SK-N-MC (cell line): ENCODE measurements at regions not wholly inside any gene's neighbourhood (a gene's known extent, or its start where the extent isn't known, plus 50 kb on each side); places are given as distances from the start of the nearest gene placed in this dataset.

ENCODE experiments used
- DNase-seq: peaks from one replicate; pipeline ENCODE4 v3.0.0-alpha.2; 2011; ENCODE audit warnings: low read depth, low spot score
- H3K27ac ChIP-seq: fragments of 200-600 bp; sonication (generic); 2 replicates; pipeline ENCODE4 v1.5.1; 2016; ENCODE audit warnings: mixed run types
- H3K36me3 ChIP-seq: fragments of 200-600 bp; sonication (generic); 2 replicates; pipeline ENCODE4 v1.6.1; 2017; ENCODE audit warnings: antibody characterized with exemption, low read length, mixed read lengths; ENCODE audit not compliant: insufficient read depth
- H3K4me3 ChIP-seq: fragments of 200-600 bp; sonication (generic); 2 replicates; pipeline ENCODE4 v1.5.1; 2016
- H3K9ac ChIP-seq: fragments of 200-600 bp; sonication (generic); 2 replicates; pipeline ENCODE4 v1.8.0; 2017; ENCODE audit warnings: mixed run types, mixed read lengths; ENCODE audit not compliant: insufficient read length
- H3K9me3 ChIP-seq: fragments of 200-600 bp; sonication (generic); 2 replicates; pipeline ENCODE4 v1.6.1; 2017; ENCODE audit warnings: low read depth, mild to moderate bottlenecking, antibody characterized with exemption, low read length, moderate library complexity, mixed read lengths
- EZH2 ChIP-seq: fragments of 200-600 bp; sonication (generic); IDR thresholded peaks from one replicate; pipeline ENCODE4 v1.6.1; 2017; ENCODE audit warnings: antibody characterized with exemption
- FOXP2 ChIP-seq: optimal IDR thresholded peaks from 2 replicates; pipeline ENCODE3; 2011; ENCODE audit warnings: mild to moderate bottlenecking, moderate library complexity; ENCODE audit not compliant: insufficient read depth; ENCODE audit errors: extremely low read length, control extremely low read depth
- POLR2AphosphoS5 ChIP-seq: IDR thresholded peaks from 2 replicates; pipeline ENCODE4 v1.6.1; 2012; ENCODE audit warnings: mild to moderate bottlenecking, low read depth, low read length, borderline replicate concordance

- TF ChIP-seq POLR2AphosphoS5, result no peak
- no peak for TF ChIP-seq FOXP2
- no peak for TF ChIP-seq EZH2
- no peak overlapping the region for H3K9ac ChIP-seq
- no peak for DNase-seq
Measured at GRCh38 chr20:57837208-57838035, 127.6 kb upstream of the PMEPA1 start.

GRCh38 chr20:57835588-57836455, 126.0 kb upstream of the PMEPA1 start:
- TF ChIP-seq POLR2AphosphoS5, result no peak
- TF ChIP-seq EZH2, result no peak
- no peak for TF ChIP-seq FOXP2
- H3K4me3 ChIP-seq, result no peak overlapping the region

More at GRCh38 chr20:57837208-57838035, 127.6 kb upstream of the PMEPA1 start:
- H3K4me3 ChIP-seq, result no peak overlapping the region
- H3K27ac ChIP-seq, result no peak overlapping the region
- H3K36me3 ChIP-seq, result no peaks in the 10 kb centered on the region
- H3K9me3 ChIP-seq, result no peaks in the 10 kb centered on the region

DNA sequence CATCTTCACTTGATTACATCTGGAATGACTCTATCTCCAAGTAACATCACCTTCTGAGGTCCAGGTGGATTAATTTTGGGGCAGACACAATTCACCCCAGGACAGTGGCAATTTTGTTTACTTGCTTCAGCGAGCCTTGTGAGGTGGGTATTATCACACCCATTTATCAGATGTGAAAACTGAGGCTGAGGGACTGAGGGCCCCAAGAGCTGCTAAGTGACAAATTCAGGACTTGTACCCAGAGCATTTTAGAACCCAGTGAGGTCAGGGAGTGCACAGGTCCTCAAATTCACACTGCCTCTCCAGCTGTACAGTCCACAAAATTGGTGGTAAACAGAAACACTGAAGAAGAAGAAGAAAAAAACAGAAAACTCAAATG, 125.2 kb upstream of the PMEPA1 start:
- no peak for TF ChIP-seq FOXP2
- TF ChIP-seq EZH2, result no peak
- H3K36me3 ChIP-seq, result no peaks in the 10 kb centered on the region
- no peak for DNase-seq
- no peak overlapping the region for H3K4me3 ChIP-seq
- no peaks in the 10 kb centered on the region for H3K9me3 ChIP-seq
- H3K9ac ChIP-seq, result no peak overlapping the region
- no peak overlapping the region for H3K27ac ChIP-seq

More at GRCh38 chr20:57835588-57836455, 126.0 kb upstream of the PMEPA1 start:
- Histone ChIP-seq H3K9ac (no peak overlapping the region), H3K27ac (no peak overlapping the region), H3K36me3 (no peaks in the 10 kb centered on the region), H3K9me3 (no peaks in the 10 kb centered on the region)
- DNase-seq, result no peak

DNA sequence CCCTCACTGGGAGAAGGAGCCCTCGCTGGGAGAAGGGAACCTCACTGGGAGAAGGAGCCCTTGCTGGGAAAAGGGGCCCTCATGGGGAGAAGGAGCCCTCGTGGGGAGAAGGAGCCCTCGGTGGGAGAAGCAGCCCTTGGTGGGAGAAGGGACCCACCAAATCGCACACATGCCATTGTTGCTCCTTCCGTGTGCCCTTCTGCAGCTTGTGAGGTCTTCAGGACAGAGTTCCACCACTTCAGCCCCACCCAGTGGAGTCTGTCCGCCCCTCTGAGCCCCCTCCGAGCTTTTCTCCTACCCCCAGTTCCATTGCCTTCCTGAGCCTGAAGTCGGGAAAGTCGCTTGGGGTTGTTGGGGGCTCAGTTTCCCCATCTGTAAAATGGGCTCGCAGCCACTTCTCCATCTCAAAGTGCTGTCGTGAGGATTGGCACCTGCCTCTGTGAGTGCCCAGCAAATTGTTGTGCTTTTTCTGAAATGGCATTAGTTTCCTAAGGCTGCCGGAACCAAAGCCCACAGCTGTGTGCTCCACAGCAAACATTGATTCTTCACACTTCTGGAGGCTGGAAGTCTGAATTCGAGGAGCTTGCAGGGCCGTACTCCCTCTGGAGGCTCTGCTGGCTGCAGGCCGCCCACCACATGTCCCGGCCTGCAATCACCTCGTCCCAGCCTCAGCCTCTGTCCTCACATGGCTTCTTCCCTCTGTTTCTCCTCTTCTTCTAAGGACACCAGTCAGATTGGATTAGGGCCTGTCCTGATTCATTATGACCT, 124.7 kb upstream of the PMEPA1 start:
- no peaks in the 10 kb centered on the region for H3K9me3 ChIP-seq
- DNase-seq, result no peak
- H3K27ac ChIP-seq, result no peak overlapping the region
- no peak overlapping the region for H3K9ac ChIP-seq
- H3K36me3 ChIP-seq, result no peaks in the 10 kb centered on the region
- TF ChIP-seq POLR2AphosphoS5, result no peak
- no peak for TF ChIP-seq EZH2
- no peak for TF ChIP-seq FOXP2
- H3K4me3 ChIP-seq, result no peak overlapping the region

DNA sequence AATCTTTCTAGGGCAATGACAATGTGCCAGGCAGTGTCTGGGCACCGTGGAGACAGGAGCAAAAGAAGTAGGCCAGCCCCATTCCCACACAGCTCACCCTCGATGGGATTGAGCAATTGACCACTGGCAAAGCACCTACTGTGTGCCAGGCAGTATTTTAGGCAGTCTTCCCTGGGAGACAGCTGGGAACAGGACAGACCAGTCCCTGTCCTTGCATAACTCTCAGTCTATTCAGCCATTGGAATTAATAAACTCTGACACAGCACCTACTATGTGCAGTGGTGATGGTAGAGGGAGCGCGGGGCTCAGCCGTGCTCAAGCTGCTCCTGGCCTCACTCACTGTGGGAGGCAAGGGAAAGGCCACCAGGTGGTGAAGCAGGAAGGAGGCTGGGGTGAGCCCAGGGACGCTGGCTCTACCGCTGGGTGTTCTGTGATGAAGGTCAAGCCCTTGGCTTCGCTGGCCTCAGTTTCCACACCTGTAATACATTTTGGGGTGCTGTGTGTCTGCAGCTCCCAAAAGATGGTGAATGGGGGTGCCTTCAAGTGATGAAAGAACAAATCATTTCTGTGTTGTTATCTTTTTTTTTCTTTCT, 122.3 kb upstream of the PMEPA1 start:
- H3K27ac ChIP-seq, result no peak overlapping the region
- H3K9ac ChIP-seq, result no peak overlapping the region
- no peaks in the 10 kb centered on the region for H3K36me3 ChIP-seq
- no peak overlapping the region for H3K4me3 ChIP-seq
- TF ChIP-seq POLR2AphosphoS5, result no peak
- no peak for TF ChIP-seq FOXP2
- no peak for TF ChIP-seq EZH2
- H3K9me3 ChIP-seq, result no peaks in the 10 kb centered on the region
- no peak for DNase-seq

DNA sequence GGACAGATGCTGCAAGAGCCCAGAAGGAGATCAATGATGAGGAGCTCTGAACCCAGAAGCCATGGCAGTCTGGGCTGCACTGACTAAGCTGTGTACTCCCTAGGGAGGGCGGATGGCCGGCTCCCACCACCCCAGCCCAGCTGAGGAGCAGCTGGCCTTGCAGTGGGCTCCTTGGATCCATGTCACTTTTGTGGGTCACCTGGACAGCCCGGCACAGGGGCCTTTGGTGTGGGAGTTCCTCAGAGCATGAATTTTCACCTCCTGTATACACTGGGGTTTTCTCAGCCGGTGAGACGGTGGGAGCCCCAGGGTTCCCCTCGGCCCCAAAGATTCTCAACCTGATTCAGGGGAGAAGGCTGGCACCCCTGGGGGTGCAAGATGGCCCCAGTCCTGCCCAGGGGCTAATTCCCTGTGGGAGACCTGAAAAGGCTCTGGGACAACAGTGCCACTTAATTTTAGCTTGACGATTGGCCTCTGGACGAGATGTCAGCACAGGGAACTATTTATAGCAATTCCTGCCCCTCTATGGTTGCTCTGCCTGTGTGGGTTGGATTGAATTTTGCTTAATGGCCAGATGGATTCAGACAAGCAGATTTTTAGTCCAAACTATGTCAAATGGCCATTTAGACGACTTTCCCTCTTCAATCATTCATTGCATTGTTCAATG, 121.6 kb upstream of the PMEPA1 start:
- Histone ChIP-seq H3K36me3 (no peaks in the 10 kb centered on the region), H3K27ac (no peak overlapping the region)
- DNase-seq, result no peak

DNA sequence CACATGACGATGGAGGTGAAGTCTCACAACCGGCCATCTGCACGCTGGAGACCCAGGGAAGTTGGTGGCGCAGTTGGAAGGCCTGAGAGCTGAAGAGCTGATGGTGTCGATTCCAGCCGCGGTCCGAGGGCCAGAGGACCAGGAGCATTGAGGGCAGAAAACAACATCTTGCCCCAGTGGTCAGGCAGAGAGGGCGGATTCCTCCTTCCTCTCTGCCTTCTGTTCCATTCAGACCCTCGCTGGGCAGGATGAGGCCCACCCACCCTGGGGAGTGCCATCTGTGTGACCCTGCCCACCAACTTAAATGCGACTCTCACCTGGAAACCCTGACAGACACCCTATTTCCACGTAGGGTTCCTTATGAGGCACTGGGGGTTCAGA, 120.7 kb upstream of the PMEPA1 start:
- no peaks in the 10 kb centered on the region for H3K36me3 ChIP-seq
- no peak overlapping the region for H3K4me3 ChIP-seq
- TF ChIP-seq POLR2AphosphoS5 (no peak), FOXP2 (no peak), EZH2 (no peak)
- no peak for DNase-seq
- no peak overlapping the region for H3K9ac ChIP-seq
- H3K27ac ChIP-seq, result no peak overlapping the region
- no peaks in the 10 kb centered on the region for H3K9me3 ChIP-seq

More for the DNA sequence above, 121.6 kb upstream of the PMEPA1 start:
- no peak overlapping the region for H3K4me3 ChIP-seq
- H3K9me3 ChIP-seq, result no peaks in the 10 kb centered on the region
- no peak overlapping the region for H3K9ac ChIP-seq
- TF ChIP-seq FOXP2, result no peak
- no peak for TF ChIP-seq EZH2
- TF ChIP-seq POLR2AphosphoS5, result no peak
